ENCODE measurements at regions not wholly inside any gene's neighbourhood (a gene's known extent, or its start where the extent isn't known, plus 50 kb on each side); places are given as distances from the start of the nearest gene placed in this dataset.

DNA sequence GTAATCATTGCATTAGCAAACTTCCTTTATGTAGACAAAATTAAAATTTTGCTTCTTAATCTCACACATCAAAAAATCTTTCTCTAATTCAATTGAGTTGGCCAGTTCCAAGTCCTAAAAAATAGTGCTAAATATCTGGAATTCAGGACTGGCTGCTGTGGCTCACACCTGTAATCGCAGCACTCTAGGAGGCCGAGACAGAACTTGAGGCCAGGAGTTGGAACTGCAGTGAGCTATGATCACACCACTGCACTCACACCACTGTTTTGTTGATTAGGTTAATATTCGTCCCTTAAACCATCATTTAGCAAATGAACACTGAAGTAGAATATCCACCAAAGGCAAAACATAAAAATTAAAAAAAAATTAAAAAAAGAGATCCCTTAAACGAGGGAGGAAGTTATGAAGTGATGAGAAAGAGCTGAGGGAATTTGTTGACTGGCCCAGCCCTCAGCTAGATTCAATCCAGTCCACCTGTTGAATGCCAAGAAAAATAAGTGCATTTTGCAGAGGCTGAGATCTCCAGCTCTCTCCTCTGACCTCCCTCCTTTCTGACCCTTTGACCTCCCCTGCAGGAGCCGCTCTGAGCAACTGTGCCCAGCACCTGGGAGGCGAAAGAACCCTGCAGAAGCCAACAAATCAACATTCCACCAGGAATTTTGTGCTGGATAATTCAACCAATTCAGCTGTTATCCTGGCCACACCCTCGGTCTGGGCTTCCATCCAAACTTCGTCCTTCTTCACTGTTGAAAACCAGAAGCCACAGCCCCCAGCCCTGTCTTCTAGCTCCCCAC is 96.8 kb downstream of the OR2K2 start:
- no peak overlapping the region for H3K9ac ChIP-seq (ENCODE audit: low read length)
- no peak overlapping the region for H3K27ac ChIP-seq (ENCODE audit: low read depth, low read length)
- H3K4me2 ChIP-seq (ENCODE audit: low read length): no peak overlapping the region
- no peaks in the 10 kb centered on the region for H3K9me3 ChIP-seq (ENCODE audit: insufficient read depth, low read depth, low read length)
- no peak overlapping the region for H3K27ac Mint-ChIP-seq (ENCODE audit: unreplicated experiment)
- no peaks in the 10 kb centered on the region for H3K79me2 ChIP-seq (ENCODE audit: insufficient read depth, low read length)
- no peaks in the 10 kb centered on the region for H3K4me1 Mint-ChIP-seq (ENCODE audit: low read depth, unreplicated experiment)
- FAIRE-seq: no peak
- H3K9me3 Mint-ChIP-seq (ENCODE audit: unreplicated experiment): no peaks in the 10 kb centered on the region
- no peaks in the 10 kb centered on the region for H3K27me3 ChIP-seq (ENCODE audit: insufficient read depth, low read length)
- no peaks in the 10 kb centered on the region for H3K36me3 Mint-ChIP-seq (ENCODE audit: low read depth, unreplicated experiment)
- peaks cover 3% of the 10 kb centered on the region for H3K27me3 Mint-ChIP-seq (ENCODE audit: low read depth, unreplicated experiment)
- H3K4me1 ChIP-seq (ENCODE audit: insufficient read depth, low read length): no peaks in the 10 kb centered on the region
- H3K4me3 Mint-ChIP-seq (ENCODE audit: unreplicated experiment): no peak overlapping the region
- H2AFZ ChIP-seq (ENCODE audit: low read depth, low read length): no peak overlapping the region
- no peaks in the 10 kb centered on the region for H4K20me1 ChIP-seq (ENCODE audit: insufficient read depth, low read length)
- DNase-seq (ENCODE audit: low read depth): peak; percentile 6
- no peak overlapping the region for H3K4me3 ChIP-seq (ENCODE audit: insufficient read depth, low read depth, low read length)
- no peaks in the 10 kb centered on the region for H3K36me3 ChIP-seq (ENCODE audit: insufficient read depth, low read length)
- no peak for TF ChIP-seq EZH2 (IDR thresholded peaks at IDR 0.05; ENCODE audit: insufficient read depth, low read length)
- TF ChIP-seq, protein P1, sequence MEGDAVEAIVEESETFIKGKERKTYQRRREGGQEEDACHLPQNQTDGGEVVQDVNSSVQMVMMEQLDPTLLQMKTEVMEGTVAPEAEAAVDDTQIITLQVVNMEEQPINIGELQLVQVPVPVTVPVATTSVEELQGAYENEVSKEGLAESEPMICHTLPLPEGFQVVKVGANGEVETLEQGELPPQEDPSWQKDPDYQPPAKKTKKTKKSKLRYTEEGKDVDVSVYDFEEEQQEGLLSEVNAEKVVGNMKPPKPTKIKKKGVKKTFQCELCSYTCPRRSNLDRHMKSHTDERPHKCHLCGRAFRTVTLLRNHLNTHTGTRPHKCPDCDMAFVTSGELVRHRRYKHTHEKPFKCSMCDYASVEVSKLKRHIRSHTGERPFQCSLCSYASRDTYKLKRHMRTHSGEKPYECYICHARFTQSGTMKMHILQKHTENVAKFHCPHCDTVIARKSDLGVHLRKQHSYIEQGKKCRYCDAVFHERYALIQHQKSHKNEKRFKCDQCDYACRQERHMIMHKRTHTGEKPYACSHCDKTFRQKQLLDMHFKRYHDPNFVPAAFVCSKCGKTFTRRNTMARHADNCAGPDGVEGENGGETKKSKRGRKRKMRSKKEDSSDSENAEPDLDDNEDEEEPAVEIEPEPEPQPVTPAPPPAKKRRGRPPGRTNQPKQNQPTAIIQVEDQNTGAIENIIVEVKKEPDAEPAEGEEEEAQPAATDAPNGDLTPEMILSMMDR (IDR thresholded peaks at IDR 0.05; ENCODE audit: insufficient read depth, low read depth, low read length): no peak

DNA sequence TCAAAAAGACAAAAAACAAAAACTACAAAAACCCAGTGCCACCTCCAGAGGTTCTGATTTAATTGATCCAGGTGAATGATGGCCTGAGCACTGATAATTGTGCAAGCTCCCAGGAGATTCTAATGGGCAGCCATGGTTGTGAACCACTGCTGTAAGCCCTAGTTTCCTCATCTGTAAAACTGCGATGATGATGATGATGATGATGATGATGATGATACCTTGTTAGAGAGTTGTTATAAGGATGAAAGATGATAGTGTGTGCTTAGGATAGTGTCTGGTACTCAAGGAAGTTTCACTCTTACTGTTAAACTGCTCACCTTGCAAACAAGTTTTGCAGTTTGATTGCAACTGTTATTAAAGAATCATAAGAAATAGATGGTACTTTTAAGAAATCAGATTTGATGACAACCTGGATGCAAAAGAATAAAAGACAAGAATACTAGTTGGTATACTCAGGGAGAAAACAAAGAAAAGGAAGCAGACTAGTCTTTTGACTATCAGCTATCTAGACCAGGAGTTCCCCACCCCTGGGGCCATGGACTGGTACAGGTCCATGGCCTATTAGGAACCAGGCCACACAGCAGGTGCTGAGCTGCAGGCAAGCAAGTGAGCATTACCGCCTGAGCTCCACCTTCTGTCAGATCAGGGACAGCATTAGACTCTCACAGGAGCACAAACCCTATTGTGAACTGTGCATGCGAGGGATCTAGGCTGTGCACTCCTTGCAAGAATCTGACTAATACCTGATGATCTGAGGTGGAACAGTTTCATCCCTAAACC is 98.0 kb downstream of the OR2K2 start:
- Histone ChIP-seq H2AFZ (ENCODE audit: low read depth, low read length) (no peak overlapping the region), H3K4me3 (ENCODE audit: insufficient read depth, low read depth, low read length) (no peak overlapping the region), H3K79me2 (ENCODE audit: insufficient read depth, low read length) (no peaks in the 10 kb centered on the region), H3K27me3 (ENCODE audit: insufficient read depth, low read length) (no peaks in the 10 kb centered on the region), H3K4me1 (ENCODE audit: insufficient read depth, low read length) (no peaks in the 10 kb centered on the region), H3K9me3 (ENCODE audit: insufficient read depth, low read depth, low read length) (no peaks in the 10 kb centered on the region), H3K27ac (ENCODE audit: low read depth, low read length) (no peak overlapping the region), H4K20me1 (ENCODE audit: insufficient read depth, low read length) (no peaks in the 10 kb centered on the region), H3K9ac (ENCODE audit: low read length) (no peak overlapping the region), H3K4me2 (ENCODE audit: low read length) (no peak overlapping the region), H3K36me3 (ENCODE audit: insufficient read depth, low read length) (no peaks in the 10 kb centered on the region)
- Mint-ChIP-seq H3K4me1 (ENCODE audit: low read depth, unreplicated experiment) (no peaks in the 10 kb centered on the region), H3K27ac (ENCODE audit: unreplicated experiment) (no peak overlapping the region), H3K27me3 (ENCODE audit: low read depth, unreplicated experiment) (peaks cover 3% of the 10 kb centered on the region), H3K36me3 (ENCODE audit: low read depth, unreplicated experiment) (no peaks in the 10 kb centered on the region), H3K4me3 (ENCODE audit: unreplicated experiment) (no peak overlapping the region), H3K9me3 (ENCODE audit: unreplicated experiment) (no peaks in the 10 kb centered on the region)
- DNase-seq (ENCODE audit: low read depth) (no peak), FAIRE-seq (peak; percentile 5)
- TF ChIP-seq EZH2 (IDR thresholded peaks at IDR 0.05; ENCODE audit: insufficient read depth, low read length): no peak
- TF ChIP-seq, protein P1 (IDR thresholded peaks at IDR 0.05; ENCODE audit: insufficient read depth, low read depth, low read length): no peak
